NCI-H2029 treated with DMSO at 0.1 percent for 48 hours (cell line): ENCODE measurements at regions not wholly inside any gene's neighbourhood (a gene's known extent, or its start where the extent isn't known, plus 50 kb on each side); places are given as distances from the start of the nearest gene placed in this dataset.
"Not testable (repeated sequence)": the region's sequence is repeated elsewhere in the genome, so short reads cannot be mapped to it uniquely, and the experiment has no call there.

Experiments used
- DNase-seq: peaks from one replicate; lab custom pipeline; 2025; lab: John Stamatoyannopoulos, UW

- DNase-seq = no peak
Measured at GRCh38 chr10:78596556-78596955, 472.2 kb upstream of the ZMIZ1 start.

DNA sequence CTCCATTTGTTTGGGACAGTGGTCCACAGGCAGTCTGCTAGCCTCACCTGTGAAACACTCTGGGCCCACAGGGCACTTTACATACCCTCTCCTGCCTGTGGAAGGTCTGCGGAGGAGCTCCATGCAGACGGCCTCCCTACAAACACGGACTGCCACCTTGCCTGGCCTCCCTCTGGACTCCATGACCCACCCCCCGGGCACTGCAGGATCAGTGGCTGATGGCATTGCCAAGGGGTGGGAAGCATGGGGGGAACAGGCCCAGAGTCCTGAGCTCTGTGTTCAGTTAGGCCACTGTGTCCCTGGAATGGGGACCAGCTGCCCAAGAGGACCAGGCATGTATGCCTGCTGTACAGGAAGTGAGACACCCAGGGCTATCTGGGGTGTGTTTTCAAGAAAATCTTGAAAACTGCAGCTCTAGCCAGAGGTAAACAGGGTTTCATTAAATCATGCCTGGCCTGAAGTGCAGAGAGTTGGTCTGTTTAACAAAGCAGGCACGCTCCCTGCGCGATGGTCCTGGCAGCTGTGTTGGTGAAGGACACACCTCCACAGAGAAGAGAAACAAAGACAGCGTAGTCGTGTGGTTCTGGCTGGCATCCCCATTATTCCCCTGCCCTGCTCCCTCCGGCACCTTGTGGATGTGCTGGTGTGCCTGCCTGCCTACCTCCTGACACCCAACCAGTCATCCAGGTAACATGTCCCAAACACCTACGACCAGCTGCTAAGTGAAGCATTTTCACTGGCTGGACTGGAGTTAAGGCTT is 470.8 kb upstream of the ZMIZ1 start:
- no peak for DNase-seq

GRCh38 chr10:78599122-78599853 is 469.5 kb upstream of the ZMIZ1 start:
- no peak for DNase-seq

GRCh38 chr10:78600121-78600665 is 468.6 kb upstream of the ZMIZ1 start:
- DNase-seq = no peak

DNA sequence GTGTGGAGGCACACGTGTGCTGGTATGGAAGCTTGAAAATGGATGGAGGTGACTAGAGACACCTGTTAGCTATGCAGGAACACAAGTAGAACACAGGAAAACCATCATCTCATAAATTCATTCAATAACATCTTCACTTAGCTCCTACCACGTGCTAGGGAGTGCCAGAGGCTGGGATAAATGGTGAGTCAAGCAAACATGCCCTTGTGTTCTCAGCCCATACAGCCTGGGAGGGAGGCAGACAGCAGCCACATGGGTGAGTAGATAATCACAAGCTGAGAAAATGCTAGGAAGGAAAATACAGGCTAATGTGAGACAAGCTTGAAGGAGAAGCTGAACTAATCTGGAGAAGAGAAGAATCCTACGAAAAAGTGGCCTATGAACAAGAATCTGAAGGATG is 468.0 kb upstream of the ZMIZ1 start:
- no peak for DNase-seq

GRCh38 chr10:78602201-78602932 is 466.4 kb upstream of the ZMIZ1 start:
- no peak for DNase-seq

- DNase-seq = no peak
Measured at GRCh38 chr10:78604286-78604685, 464.5 kb upstream of the ZMIZ1 start.

DNA sequence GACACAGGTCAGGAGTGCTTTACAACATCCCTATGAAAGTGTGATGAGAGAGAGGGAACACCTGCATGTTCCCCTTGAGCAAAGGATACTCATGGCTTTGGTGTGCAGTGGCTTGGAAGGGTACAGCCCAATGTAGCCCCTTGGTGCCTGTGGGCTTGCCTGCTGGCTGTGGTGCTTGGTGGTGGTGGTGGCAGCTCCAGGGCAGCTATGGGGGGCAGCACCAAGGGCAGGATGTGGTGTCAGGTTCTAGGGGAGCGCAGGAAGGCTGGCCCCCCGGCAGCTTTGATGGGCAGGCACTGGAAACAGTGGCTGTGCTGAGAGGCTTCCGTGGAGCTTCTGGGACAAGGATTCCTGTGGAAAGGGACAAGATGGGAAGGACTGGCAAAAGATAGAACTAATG is 464.0 kb upstream of the ZMIZ1 start:
- DNase-seq = no peak

GRCh38 chr10:78605800-78606350 is 462.9 kb upstream of the ZMIZ1 start:
- DNase-seq = no peak

- DNase-seq = not testable (repeated sequence)
Measured at GRCh38 chr10:78606766-78607165, 462.0 kb upstream of the ZMIZ1 start.

GRCh38 chr10:78609976-78610375 is 458.8 kb upstream of the ZMIZ1 start:
- DNase-seq = no peak

GRCh38 chr10:78613132-78613531 is 455.6 kb upstream of the ZMIZ1 start:
- no peak for DNase-seq

GRCh38 chr10:78614267-78614666 is 454.5 kb upstream of the ZMIZ1 start:
- no peak for DNase-seq

GRCh38 chr10:78614744-78615143 is 454.0 kb upstream of the ZMIZ1 start:
- no peak for DNase-seq

DNA sequence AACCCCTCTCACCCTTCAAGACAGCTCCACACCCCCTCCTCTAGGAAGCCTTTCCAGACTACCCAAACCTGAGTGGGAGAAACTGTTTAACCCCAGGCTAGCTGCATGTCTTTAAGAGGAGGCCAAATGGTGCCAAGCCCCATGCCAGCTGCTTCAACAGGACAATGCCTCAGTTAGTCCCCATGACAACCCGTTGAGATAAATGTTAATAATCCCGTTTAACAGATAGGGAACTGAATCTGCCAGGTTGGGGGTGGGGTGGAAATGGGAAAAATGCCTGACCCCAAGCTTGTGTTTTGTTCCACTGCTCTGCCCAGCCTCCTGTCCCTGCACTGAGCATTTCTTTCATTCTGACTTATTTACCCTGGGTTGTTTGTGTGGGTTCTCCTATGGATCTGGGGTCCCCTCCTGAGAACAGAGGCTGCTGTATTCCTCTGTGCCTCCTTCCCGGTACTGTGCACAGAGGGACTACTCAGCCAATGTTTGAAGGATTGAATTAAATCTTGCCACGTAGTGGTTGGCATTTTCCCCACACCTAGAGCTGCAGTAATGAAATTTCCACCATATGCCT is 452.6 kb upstream of the ZMIZ1 start:
- no peak for DNase-seq

DNA sequence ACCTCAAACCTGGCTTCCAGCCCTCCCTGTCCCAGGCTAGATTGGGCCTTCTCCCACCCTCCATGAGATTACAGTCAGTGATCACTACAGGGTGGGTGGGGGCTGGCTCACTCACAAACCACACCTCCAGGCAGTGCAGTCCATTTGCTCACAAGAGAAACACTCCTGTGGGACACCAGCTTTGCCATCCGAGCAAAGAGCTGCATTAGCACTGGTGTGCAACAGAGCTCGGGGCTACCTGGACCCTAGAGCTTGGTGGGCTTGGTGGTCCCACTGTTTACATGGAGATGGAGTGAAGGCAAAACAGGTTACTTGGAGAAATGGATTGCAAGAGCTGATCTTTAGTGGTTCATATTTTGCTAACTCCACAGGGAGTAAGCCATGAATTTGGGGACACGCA is 451.7 kb upstream of the ZMIZ1 start:
- no peak for DNase-seq

- no peak for DNase-seq
Measured at GRCh38 chr10:78617631-78618030, 451.1 kb upstream of the ZMIZ1 start.

DNA sequence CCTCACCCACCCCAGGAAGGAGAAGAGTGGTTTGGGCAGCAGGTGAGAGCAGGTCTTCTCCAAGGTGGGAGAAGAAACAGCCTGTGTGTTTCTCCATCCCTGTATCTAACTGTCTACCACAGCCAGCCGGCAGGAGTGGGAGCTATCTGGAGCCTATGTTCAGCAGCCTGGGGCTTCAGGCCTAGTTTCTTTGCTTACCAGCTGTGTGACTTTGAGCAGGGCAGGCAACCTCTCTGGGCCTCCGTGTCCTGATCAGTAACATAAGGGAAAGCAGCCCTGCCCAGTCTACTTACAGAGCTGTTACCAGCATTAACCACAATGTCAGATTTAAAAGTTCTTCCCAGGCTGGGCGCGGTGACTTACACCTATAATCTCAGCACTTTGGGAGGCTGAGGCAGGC is 450.7 kb upstream of the ZMIZ1 start:
- no peak for DNase-seq

DNA sequence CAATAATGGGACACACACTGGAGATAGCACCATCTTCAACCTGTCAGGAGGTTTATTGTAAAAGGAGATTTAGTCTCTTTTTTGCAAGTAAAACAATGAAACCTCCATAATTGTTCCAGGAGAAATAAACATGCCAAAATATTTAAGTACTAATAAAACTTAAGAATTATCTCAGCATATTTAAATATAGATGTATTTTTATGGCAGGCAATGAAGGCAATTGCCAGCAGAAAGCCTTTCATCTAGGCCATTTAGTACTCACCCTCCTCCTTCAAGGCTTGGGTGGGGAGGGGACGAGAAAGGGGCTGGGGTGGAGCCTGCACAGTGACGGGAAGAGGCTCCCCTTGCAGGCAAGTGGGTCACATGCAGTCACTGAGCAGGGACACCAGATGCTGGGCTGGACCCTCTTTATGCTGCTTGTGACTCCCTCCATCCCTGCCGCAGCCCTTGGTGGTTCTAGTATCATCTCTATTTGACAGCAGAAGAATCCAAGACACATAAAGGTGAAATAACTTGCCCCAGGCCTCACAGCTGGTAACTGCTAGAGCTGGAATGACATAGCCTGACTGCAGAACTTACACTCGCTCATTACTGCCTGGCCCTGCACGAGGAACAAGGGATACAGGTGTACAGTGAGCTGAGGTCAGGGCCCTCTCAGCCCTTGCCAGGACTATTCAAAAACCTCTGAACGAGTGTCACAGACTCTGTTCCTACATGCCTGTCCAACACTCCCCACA is 449.5 kb upstream of the ZMIZ1 start:
- no peak for DNase-seq

DNA sequence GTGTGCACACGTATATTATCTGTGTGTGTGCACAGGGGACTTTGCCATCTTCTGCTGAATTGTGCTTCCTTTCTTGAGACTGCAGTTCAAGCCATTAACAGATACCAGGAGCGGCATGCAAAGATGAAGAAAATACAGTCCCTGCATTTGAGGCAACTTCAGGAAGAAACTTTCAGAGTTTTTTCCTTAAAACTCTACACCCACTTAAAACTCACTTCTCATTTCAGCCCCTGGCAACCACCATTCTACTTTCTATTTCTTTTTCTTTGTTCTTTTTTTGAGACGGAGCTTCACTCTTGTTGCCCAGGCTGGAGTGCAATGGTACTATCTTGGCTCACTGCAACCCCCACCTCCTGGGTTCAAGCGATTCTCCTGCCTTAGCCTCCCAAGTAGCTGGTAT is 448.9 kb upstream of the ZMIZ1 start:
- DNase-seq = no peak
